Bronchial epithelial cell (primary cell): ENCODE measurements at regions not wholly inside any gene's neighbourhood (a gene's known extent, or its start where the extent isn't known, plus 50 kb on each side); places are given as distances from the start of the nearest gene placed in this dataset.
"Not testable (repeated sequence)": the region's sequence is repeated elsewhere in the genome, so short reads cannot be mapped to it uniquely, and the experiment has no call there.

Experiments used
- DNase-seq: peaks from one replicate; pipeline ENCODE4 v3.0.0-alpha.2; 2010; ENCODE audit warnings: low read depth
- FAIRE-seq: peaks from 2 replicates; lab custom pipeline; 2011; peaks lifted over from hg19 to GRCh38; lab: Jason Lieb, UNC
- H3K27me3 ChIP-seq: 2 replicates; pipeline ENCODE4 v1.5.1; 2011; ENCODE audit warnings: low read length; ENCODE audit not compliant: control insufficient read depth, insufficient read depth
- H3K36me3 ChIP-seq: 2 replicates; pipeline ENCODE4 v1.5.1; 2011; ENCODE audit warnings: low read length; ENCODE audit not compliant: control insufficient read depth, insufficient read depth
- H3K4me3 ChIP-seq: 2 replicates; pipeline ENCODE4 v1.5.1; 2011; ENCODE audit warnings: mild to moderate bottlenecking, low read depth, low read length, control low read depth
- TF ChIP-seq, protein P1 (sequence below): IDR thresholded peaks from 2 replicates; pipeline ENCODE4 v1.5.1; 2011; ENCODE audit warnings: mild to moderate bottlenecking, moderate library complexity, low read length, control low read depth, inconsistent platforms; ENCODE audit not compliant: insufficient read depth, severe bottlenecking

DNA sequence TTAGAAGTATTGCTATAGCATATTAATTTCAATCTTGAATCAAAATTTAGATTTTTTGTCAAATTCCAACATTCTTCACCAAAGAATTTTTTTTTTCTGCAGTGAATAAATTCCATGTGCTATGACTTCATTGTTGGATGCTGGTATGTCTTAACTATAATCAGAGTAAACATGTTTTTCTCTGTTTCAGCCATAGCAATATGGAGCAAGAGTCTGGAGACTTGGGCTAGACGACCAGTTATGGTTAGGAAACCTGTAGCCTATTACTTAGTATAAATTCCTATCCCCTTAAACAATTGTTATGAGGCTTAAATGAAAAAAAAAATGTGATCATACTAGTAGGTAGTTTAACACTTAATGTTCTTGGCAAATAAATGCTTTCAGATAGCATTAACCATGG lies 431.9 kb upstream of the FRG2C start:
- H3K4me3 ChIP-seq, result no peak overlapping the region
- DNase-seq (no peak), FAIRE-seq (no peak)
- TF ChIP-seq, protein P1, sequence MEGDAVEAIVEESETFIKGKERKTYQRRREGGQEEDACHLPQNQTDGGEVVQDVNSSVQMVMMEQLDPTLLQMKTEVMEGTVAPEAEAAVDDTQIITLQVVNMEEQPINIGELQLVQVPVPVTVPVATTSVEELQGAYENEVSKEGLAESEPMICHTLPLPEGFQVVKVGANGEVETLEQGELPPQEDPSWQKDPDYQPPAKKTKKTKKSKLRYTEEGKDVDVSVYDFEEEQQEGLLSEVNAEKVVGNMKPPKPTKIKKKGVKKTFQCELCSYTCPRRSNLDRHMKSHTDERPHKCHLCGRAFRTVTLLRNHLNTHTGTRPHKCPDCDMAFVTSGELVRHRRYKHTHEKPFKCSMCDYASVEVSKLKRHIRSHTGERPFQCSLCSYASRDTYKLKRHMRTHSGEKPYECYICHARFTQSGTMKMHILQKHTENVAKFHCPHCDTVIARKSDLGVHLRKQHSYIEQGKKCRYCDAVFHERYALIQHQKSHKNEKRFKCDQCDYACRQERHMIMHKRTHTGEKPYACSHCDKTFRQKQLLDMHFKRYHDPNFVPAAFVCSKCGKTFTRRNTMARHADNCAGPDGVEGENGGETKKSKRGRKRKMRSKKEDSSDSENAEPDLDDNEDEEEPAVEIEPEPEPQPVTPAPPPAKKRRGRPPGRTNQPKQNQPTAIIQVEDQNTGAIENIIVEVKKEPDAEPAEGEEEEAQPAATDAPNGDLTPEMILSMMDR, result no peak
- H3K36me3 ChIP-seq, result no peaks in the 10 kb centered on the region
- H3K27me3 ChIP-seq, result no peaks in the 10 kb centered on the region

DNA sequence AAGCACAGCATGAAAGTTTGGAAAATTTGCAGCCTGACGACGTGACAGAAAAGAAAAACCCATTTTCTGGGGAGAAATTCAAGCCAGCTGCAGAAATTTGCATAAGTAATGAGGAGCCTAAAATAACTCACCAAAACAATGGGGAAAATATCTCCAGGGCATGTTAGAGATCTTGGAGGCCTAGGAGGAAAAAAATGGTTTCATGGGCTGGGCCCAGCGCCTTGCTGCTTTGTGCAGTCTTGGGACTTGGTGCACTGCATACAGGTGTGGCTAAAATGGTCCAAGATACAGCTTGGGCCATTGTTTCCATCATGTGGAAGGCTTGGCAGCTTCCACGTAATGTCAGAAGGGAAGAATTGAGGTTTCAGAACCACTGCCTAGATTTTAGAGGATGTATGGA lies 428.5 kb upstream of the FRG2C start:
- no peaks in the 10 kb centered on the region for H3K27me3 ChIP-seq
- TF ChIP-seq, protein P1, result no peak
- DNase-seq (no peak), FAIRE-seq (no peak)
- H3K4me3 ChIP-seq, result no peak overlapping the region
- no peaks in the 10 kb centered on the region for H3K36me3 ChIP-seq

DNA sequence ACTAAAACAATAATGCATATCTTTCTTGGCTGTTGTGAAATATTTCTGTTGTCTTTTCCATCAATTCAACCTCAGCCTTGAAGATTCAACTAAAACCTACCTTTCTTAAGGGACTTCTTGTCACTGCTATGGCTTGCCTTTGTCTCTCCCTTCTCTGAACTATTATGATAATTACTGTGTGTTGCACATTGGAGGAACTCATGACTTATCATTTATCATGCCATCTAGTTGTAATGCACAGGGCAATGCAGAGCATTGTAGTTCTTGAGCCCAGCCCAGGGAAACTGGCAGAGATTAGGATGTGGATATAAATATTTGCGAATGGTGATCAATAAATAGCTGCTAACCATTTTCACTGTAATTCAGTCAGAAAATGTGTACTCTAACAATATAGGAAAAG lies 427.1 kb upstream of the FRG2C start:
- Histone ChIP-seq H3K27me3 (no peaks in the 10 kb centered on the region), H3K36me3 (no peaks in the 10 kb centered on the region), H3K4me3 (no peak overlapping the region)
- no peak for FAIRE-seq
- no peak for DNase-seq
- TF ChIP-seq, protein P1, result no peak

DNA sequence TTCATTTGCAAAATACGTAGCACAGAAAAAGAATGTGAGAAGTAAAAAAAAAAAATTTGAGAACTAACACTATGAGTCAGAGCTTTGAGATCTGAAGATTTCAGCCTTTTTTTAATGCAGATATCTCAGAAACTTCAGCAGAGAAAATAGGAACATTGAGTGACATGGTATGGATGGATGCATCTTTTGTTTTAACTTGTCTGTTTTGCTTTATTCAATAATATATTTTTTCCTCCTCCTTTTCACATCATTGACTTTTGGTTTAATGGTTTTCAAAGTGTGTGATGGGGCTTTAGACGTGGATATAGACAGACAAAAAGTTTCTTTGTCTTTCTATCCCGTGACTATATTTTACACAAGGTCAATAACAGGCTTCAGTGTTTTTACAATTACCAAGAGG lies 426.7 kb upstream of the FRG2C start:
- H3K36me3 ChIP-seq, result no peaks in the 10 kb centered on the region
- H3K4me3 ChIP-seq, result no peak overlapping the region
- TF ChIP-seq, protein P1, result no peak
- FAIRE-seq (no peak), DNase-seq (no peak)
- H3K27me3 ChIP-seq, result no peaks in the 10 kb centered on the region

DNA sequence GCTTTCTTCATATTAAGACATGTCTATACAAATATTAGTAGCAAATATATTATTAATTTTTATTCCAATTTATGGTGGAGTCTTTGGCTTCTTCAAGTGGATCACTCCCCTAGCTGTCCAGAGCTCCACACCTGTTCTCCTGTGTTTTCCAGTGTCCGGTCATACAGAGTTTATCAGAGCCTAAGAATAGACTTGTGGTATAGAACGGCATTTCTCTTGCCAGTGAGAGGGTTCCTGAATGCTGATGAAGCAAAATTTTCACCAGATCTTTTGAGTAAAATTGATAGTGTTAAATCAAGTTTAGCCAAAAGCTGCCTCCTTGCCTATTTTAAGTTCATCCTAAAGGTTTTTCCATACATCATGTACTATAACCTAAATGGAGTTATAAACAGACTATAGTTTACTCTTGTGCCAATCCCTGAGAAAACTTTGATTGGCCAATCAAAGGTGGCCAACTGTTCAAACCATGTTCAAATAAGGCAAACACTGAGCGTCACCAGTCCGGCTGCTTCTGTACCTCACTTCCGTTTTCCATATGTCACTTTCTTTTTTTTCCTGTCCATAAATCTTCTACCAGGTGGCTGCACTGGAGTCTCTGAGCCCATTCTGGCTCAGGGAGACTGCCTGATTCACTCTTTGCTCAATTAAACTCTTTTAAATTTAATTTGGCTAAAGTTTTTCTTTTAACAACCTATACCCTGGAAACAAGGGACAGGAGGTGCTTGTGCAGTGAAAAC lies 422.7 kb upstream of the FRG2C start:
- not testable (repeated sequence) for H3K36me3 ChIP-seq, FAIRE-seq, H3K27me3 ChIP-seq, H3K4me3 ChIP-seq, DNase-seq

DNA sequence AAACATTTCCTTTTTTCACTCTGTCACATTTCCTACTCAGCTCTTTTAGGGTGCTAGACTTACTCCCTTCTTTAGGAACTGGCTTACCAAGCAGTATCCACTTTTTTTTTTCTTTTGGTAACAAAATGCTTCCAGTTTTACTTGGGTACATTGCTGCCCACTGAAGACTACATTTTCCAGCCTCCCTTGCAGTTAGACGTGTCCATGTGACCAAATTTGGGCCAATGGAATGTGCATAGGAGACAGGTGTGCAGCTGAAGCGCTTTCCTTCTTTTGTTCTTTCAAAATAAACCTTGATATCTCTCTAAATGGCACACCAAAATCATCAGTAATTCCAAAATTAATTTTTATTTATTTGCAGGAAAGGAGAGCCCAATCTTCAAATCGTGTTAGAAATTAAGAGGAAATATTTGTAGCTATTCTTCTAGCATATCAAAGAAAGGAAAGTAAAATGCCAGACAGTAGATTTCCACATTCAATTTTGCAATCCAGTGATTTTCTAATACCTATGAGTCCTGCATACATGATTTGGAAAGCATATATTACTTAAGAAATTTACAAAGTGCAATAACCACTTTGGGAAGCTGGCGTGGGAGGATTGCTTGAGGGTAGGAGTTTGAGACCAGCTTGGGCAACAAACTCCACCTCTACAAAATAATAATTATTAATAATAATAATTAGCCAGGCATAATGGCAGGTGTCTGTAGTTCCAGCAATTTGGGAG lies 422.0 kb upstream of the FRG2C start:
- Histone ChIP-seq H3K27me3 (no peaks in the 10 kb centered on the region), H3K36me3 (no peaks in the 10 kb centered on the region), H3K4me3 (no peak overlapping the region)
- TF ChIP-seq, protein P1, result no peak
- no peak for FAIRE-seq
- no peak for DNase-seq
